Hepatocyte (in vitro differentiated cells): ENCODE measurements at regions not wholly inside any gene's neighbourhood (a gene's known extent, or its start where the extent isn't known, plus 50 kb on each side); places are given as distances from the start of the nearest gene placed in this dataset.

Source experiments
- EZH2 ChIP-seq: fragments of 200-600 bp; sonication (generic); IDR thresholded peaks from 2 replicates; pipeline ENCODE4 v1.6.1; 2016; ENCODE audit warnings: antibody characterized with exemption, mild to moderate bottlenecking, borderline replicate concordance
- TF ChIP-seq, protein P1 (sequence below): fragments of 200-600 bp; sonication (generic); IDR thresholded peaks from 2 replicates; pipeline ENCODE4 v1.5.1; 2016; ENCODE audit warnings: antibody characterized with exemption, mild to moderate bottlenecking; ENCODE audit not compliant: poor library complexity

DNA sequence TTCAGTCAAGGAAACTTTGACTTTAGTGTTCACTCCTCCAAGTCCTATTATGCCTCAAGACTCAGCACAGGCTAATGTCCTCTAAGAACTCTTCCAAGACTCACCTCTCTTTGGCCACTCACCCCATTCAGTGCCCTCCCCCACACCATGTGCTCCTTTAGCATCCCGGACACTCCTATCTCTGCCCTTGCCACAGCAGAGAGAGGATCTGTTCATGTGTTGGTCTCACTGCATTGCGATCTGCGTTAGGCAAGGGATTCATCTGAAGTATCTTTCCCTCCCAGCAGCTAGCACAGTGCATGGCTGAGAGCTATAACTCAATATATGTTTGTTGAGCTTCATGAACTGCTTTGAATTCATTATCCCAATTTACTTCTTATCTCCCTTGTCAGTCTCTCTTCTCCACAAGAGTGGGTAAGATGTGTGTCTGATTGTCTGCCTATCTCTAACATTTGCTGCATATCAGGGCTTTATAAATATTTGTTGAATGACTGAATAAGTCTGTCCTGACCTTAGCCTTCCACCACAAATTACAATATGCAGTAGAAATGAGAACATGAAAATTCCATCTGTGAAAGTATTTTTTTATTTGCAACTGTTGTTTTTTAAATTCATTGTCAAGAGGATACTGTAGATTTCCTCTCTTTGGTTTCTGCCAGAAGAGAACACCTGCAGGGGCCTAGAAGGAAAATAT lies 179.9 kb upstream of the NCKAP5 start:
- TF ChIP-seq, protein P1, sequence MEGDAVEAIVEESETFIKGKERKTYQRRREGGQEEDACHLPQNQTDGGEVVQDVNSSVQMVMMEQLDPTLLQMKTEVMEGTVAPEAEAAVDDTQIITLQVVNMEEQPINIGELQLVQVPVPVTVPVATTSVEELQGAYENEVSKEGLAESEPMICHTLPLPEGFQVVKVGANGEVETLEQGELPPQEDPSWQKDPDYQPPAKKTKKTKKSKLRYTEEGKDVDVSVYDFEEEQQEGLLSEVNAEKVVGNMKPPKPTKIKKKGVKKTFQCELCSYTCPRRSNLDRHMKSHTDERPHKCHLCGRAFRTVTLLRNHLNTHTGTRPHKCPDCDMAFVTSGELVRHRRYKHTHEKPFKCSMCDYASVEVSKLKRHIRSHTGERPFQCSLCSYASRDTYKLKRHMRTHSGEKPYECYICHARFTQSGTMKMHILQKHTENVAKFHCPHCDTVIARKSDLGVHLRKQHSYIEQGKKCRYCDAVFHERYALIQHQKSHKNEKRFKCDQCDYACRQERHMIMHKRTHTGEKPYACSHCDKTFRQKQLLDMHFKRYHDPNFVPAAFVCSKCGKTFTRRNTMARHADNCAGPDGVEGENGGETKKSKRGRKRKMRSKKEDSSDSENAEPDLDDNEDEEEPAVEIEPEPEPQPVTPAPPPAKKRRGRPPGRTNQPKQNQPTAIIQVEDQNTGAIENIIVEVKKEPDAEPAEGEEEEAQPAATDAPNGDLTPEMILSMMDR, result no peak
- TF ChIP-seq EZH2, result no peak
